PFSK-1 (cell line): ENCODE measurements at regions not wholly inside any gene's neighbourhood (a gene's known extent, or its start where the extent isn't known, plus 50 kb on each side); places are given as distances from the start of the nearest gene placed in this dataset.

Experiments used
- FOXP2 ChIP-seq: optimal IDR thresholded peaks from 2 replicates; pipeline ENCODE3; 2011; ENCODE audit warnings: borderline replicate concordance, control low read depth, inconsistent platforms; ENCODE audit not compliant: insufficient read depth; ENCODE audit errors: extremely low read length, extremely low read depth
- POLR2AphosphoS5 ChIP-seq: IDR thresholded peaks from 2 replicates; pipeline ENCODE4 v1.6.1; 2012; ENCODE audit warnings: low read depth, mild to moderate bottlenecking, control low read depth, low read length, moderate library complexity
- REST ChIP-seq, 2 experiments: IDR thresholded peaks; 2 replicates each; pipeline versions ENCODE4 v1.6.1 to v1.8.0; 2011 to 2012; ENCODE audit warnings: low read depth in 2 of 2, low read length in 2 of 2, control low read depth in 1 of 2, inconsistent platforms in 1 of 2, mild to moderate bottlenecking in 1 of 2, moderate library complexity in 1 of 2; ENCODE audit not compliant: insufficient read depth in 1 of 2
- SIN3A ChIP-seq: IDR thresholded peaks from 2 replicates; pipeline ENCODE4 v1.6.1; 2012; ENCODE audit warnings: mild to moderate bottlenecking, low read length, moderate library complexity, borderline replicate concordance; ENCODE audit not compliant: insufficient read depth
- TAF1 ChIP-seq: IDR thresholded peaks from 2 replicates; pipeline ENCODE4 v1.6.1; 2012; ENCODE audit warnings: low read length, control low read depth, borderline replicate concordance; ENCODE audit not compliant: insufficient read depth

GRCh38 chr10:121265360-121266123 is 332.7 kb downstream of the FGFR2 start:
- TF ChIP-seq POLR2AphosphoS5 (no peak), SIN3A (no peak), REST (IDR thresholded peaks at IDR 0.05; ENCODE audit: insufficient read depth in 1 of 2, low read depth in 2 of 2, low read length in 2 of 2) (no peak), TAF1 (no peak), FOXP2 (no peak)
